HG03108 (cell line): ENCODE measurements at regions not wholly inside any gene's neighbourhood (a gene's known extent, or its start where the extent isn't known, plus 50 kb on each side); places are given as distances from the start of the nearest gene placed in this dataset.

Experiments used
- ATAC-seq: cut with Tn5 transposase; IDR thresholded peaks from one replicate; pipeline ENCODE4 v1.9.1; 2021; ENCODE audit warnings: moderate library complexity; ENCODE audit not compliant: unreplicated experiment

- ATAC-seq: no peak
Measured at GRCh38 chr6:8574749-8575468, 139.6 kb upstream of the SLC35B3 start.

GRCh38 chr6:8574311-8574710 lies 139.0 kb upstream of the SLC35B3 start:
- no peak for ATAC-seq

GRCh38 chr6:8570256-8570920 lies 135.0 kb upstream of the SLC35B3 start:
- ATAC-seq: no peak

GRCh38 chr6:8562125-8562524 lies 126.8 kb upstream of the SLC35B3 start:
- no peak for ATAC-seq

- no peak for ATAC-seq
Measured at GRCh38 chr6:8558953-8559352, 123.6 kb upstream of the SLC35B3 start.

GRCh38 chr6:8557014-8557748 lies 121.8 kb upstream of the SLC35B3 start:
- ATAC-seq: no peak

- no peak for ATAC-seq
Measured at GRCh38 chr6:8556370-8557013, 121.1 kb upstream of the SLC35B3 start.

GRCh38 chr6:8551993-8552392 lies 116.6 kb upstream of the SLC35B3 start:
- ATAC-seq: no peak

- no peak for ATAC-seq
Measured at GRCh38 chr6:8551386-8551785, 116.0 kb upstream of the SLC35B3 start.

- ATAC-seq: no peak
Measured at GRCh38 chr6:8549074-8549790, 113.9 kb upstream of the SLC35B3 start.

- no peak for ATAC-seq
Measured at GRCh38 chr6:8546496-8546895, 111.2 kb upstream of the SLC35B3 start.

GRCh38 chr6:8545336-8545735 lies 110.0 kb upstream of the SLC35B3 start:
- ATAC-seq: no peak

- ATAC-seq: no peak
Measured at GRCh38 chr6:8543714-8544113, 108.4 kb upstream of the SLC35B3 start.

- ATAC-seq: no peak
Measured at GRCh38 chr6:8539453-8539852, 104.1 kb upstream of the SLC35B3 start.

GRCh38 chr6:8536122-8536521 lies 100.8 kb upstream of the SLC35B3 start:
- ATAC-seq: no peak

- ATAC-seq: no peak
Measured at GRCh38 chr6:8535519-8535918, 100.2 kb upstream of the SLC35B3 start.

GRCh38 chr6:8530785-8531435 lies 95.6 kb upstream of the SLC35B3 start:
- no peak for ATAC-seq

GRCh38 chr6:8529250-8529649 lies 93.9 kb upstream of the SLC35B3 start:
- no peak for ATAC-seq

- no peak for ATAC-seq
Measured at GRCh38 chr6:8527818-8528217, 92.5 kb upstream of the SLC35B3 start.

- ATAC-seq: no peak
Measured at GRCh38 chr6:8526624-8527023, 91.3 kb upstream of the SLC35B3 start.
